Adipocyte (in vitro differentiated cells): ENCODE measurements at regions not wholly inside any gene's neighbourhood (a gene's known extent, or its start where the extent isn't known, plus 50 kb on each side); places are given as distances from the start of the nearest gene placed in this dataset.
"Not testable (repeated sequence)": the region's sequence is repeated elsewhere in the genome, so short reads cannot be mapped to it uniquely, and the experiment has no call there.

Experiments used
- DNase-seq: peaks from one replicate; pipeline ENCODE4 v3.0.0-alpha.2; 2015; ENCODE audit warnings: low read depth
- H3K27me3 ChIP-seq: replicated peaks from 2 replicates; pipeline ENCODE4 v1.7.0; 2013; ENCODE audit warnings: mild to moderate bottlenecking, low read length, moderate library complexity; ENCODE audit not compliant: control insufficient read depth, insufficient read depth
- H3K36me3 ChIP-seq: 2 replicates; pipeline ENCODE4 v1.7.0; 2013; ENCODE audit warnings: low read length, mild to moderate bottlenecking, moderate library complexity; ENCODE audit not compliant: control insufficient read depth, insufficient read depth, severe bottlenecking
- H3K4me1 ChIP-seq: 2 replicates; pipeline ENCODE4 v1.7.0; 2013; ENCODE audit warnings: mild to moderate bottlenecking, low read length, moderate library complexity; ENCODE audit not compliant: control insufficient read depth, insufficient read depth
- H3K4me3 ChIP-seq: 2 replicates; pipeline ENCODE4 v1.7.0; 2013; ENCODE audit warnings: mild to moderate bottlenecking, low read length, moderate library complexity
- H3K9ac ChIP-seq: 2 replicates; pipeline ENCODE4 v1.7.0; 2013; ENCODE audit warnings: mild to moderate bottlenecking, low read length, moderate library complexity
- H3K9me3 ChIP-seq: 2 replicates; pipeline ENCODE4 v1.7.0; 2013; ENCODE audit warnings: mild to moderate bottlenecking, low read length, moderate library complexity; ENCODE audit not compliant: control insufficient read depth

- H3K27me3 ChIP-seq, result not testable (repeated sequence)
Observed at GRCh38 chr1:114242531-114243210, 89.0 kb upstream of the SYT6 start.

DNA sequence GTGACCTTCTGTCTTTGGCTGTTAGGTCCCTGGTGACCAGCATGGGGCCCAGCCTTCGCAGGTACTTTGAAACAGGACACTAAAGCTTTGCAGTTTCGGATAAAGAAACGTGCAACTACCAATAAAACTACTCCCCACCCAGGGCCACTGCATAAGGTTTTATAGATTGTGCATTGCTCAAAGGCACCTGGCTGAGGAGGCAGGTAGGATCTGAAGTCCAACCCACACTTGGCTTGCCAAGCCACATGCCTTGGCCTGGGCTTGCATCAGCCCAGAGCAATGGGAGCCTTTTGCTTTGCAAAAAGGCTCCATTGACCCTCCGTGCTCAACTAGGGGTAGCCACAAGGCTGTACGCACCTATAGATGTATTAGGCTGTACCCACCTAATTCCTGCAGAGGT, 84.4 kb upstream of the SYT6 start:
- Histone ChIP-seq H3K27me3 (peaks cover 7% of the 10 kb centered on the region), H3K4me3 (no peak overlapping the region), H3K9ac (no peak overlapping the region), H3K36me3 (no peaks in the 10 kb centered on the region), H3K9me3 (no peaks in the 10 kb centered on the region), H3K4me1 (no peaks in the 10 kb centered on the region)
- no peak for DNase-seq

More at GRCh38 chr1:114242531-114243210, 89.0 kb upstream of the SYT6 start:
- H3K36me3 ChIP-seq, H3K4me3 ChIP-seq, H3K9me3 ChIP-seq, H3K4me1 ChIP-seq, DNase-seq, H3K9ac ChIP-seq: not testable (repeated sequence)

GRCh38 chr1:114236517-114236916, 82.8 kb upstream of the SYT6 start:
- no peak overlapping the region for H3K9ac ChIP-seq
- no peak for DNase-seq
- H3K27me3 ChIP-seq, result peaks cover 7% of the 10 kb centered on the region
- no peaks in the 10 kb centered on the region for H3K4me1 ChIP-seq
- H3K9me3 ChIP-seq, result no peaks in the 10 kb centered on the region
- H3K36me3 ChIP-seq, result no peaks in the 10 kb centered on the region
- H3K4me3 ChIP-seq, result no peak overlapping the region

DNA sequence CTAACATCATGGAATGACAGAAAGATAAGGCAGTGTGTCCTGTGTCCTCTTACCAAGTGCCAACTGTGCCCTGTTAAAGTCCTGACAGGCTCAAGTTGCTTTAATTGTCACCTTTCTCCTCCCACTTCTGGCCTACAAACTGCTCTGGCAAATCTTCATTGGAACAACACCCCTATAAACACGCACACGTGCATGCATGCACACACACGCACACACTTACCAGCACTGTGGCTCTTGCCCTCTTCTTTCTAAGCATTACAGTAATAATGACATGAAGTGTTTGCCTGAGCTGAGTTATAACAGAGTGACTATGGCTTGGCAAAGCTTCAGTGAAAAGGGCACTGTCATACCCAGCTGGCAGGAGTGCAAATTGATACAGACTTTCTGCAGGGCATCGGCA, 82.3 kb upstream of the SYT6 start:
- no peaks in the 10 kb centered on the region for H3K36me3 ChIP-seq
- DNase-seq, result no peak
- peaks cover 10% of the 10 kb centered on the region for H3K27me3 ChIP-seq

DNA sequence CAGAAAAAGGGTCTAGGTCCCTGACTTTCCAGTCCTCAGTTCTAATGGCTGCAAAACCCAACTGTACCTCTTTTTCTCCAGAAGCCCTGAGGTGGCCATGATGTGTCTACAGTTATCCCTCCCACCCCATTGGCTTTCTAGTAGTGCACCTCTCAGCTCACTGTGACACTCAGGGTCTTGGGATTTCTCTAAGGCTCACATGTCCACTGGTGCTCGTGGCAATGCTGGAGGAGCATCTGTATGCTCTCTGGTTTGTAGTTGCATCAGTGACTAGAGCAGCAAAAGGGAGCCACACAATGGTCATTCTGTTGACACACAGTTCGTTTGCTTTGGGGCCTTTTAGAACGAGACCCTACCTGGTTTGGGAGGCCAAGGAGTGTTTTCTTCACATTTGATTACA, 81.6 kb upstream of the SYT6 start:
- H3K4me3 ChIP-seq, result no peak overlapping the region
- no peak overlapping the region for H3K9ac ChIP-seq
- peaks cover 10% of the 10 kb centered on the region for H3K27me3 ChIP-seq
- H3K36me3 ChIP-seq, result no peaks in the 10 kb centered on the region
- no peak for DNase-seq
- H3K4me1 ChIP-seq, result no peaks in the 10 kb centered on the region
- no peaks in the 10 kb centered on the region for H3K9me3 ChIP-seq

More for the DNA sequence above, 82.3 kb upstream of the SYT6 start:
- H3K4me1 ChIP-seq, result no peaks in the 10 kb centered on the region
- no peaks in the 10 kb centered on the region for H3K9me3 ChIP-seq
- H3K9ac ChIP-seq, result no peak overlapping the region
- H3K4me3 ChIP-seq, result no peak overlapping the region

GRCh38 chr1:114234408-114235124, 80.9 kb upstream of the SYT6 start:
- no peak for DNase-seq
- Histone ChIP-seq H3K27me3 (peaks cover 10% of the 10 kb centered on the region), H3K36me3 (no peaks in the 10 kb centered on the region), H3K4me1 (no peaks in the 10 kb centered on the region), H3K4me3 (no peak overlapping the region), H3K9me3 (no peaks in the 10 kb centered on the region), H3K9ac (no peak overlapping the region)

GRCh38 chr1:114232691-114233090, 79.0 kb upstream of the SYT6 start:
- Histone ChIP-seq H3K36me3 (no peaks in the 10 kb centered on the region), H3K9ac (no peak overlapping the region), H3K27me3 (peaks cover 14% of the 10 kb centered on the region), H3K9me3 (no peaks in the 10 kb centered on the region), H3K4me1 (no peaks in the 10 kb centered on the region), H3K4me3 (no peak overlapping the region)
- no peak for DNase-seq

GRCh38 chr1:114231301-114231700, 77.6 kb upstream of the SYT6 start:
- no peak for DNase-seq
- H3K9ac ChIP-seq, result no peak overlapping the region
- no peak overlapping the region for H3K4me3 ChIP-seq
- H3K36me3 ChIP-seq, result no peaks in the 10 kb centered on the region
- peaks cover 19% of the 10 kb centered on the region for H3K27me3 ChIP-seq
- no peaks in the 10 kb centered on the region for H3K4me1 ChIP-seq
- no peaks in the 10 kb centered on the region for H3K9me3 ChIP-seq

DNA sequence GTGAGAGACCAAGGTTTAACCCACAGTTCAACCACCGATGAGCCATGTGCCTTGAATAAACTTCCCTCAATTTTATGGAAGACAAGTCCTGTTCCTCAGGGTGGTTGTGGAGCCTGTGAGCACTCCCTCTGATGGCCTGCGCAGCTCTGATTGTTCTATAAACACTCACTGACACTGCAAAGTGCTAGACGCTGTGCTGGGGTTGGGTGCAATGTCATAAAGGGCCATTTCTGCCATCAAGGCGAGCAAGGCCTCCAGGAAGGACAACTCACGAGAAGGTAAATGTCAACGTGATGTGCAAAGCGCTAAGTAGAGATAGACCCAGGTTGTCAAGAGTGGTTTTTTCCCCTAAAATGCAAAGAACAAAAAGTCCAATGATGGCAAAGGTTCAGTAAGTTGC, 75.7 kb upstream of the SYT6 start:
- Histone ChIP-seq H3K27me3 (peaks cover 19% of the 10 kb centered on the region), H3K36me3 (no peaks in the 10 kb centered on the region), H3K9me3 (no peaks in the 10 kb centered on the region), H3K4me1 (no peaks in the 10 kb centered on the region), H3K4me3 (no peak overlapping the region), H3K9ac (no peak overlapping the region)
- no peak for DNase-seq

DNA sequence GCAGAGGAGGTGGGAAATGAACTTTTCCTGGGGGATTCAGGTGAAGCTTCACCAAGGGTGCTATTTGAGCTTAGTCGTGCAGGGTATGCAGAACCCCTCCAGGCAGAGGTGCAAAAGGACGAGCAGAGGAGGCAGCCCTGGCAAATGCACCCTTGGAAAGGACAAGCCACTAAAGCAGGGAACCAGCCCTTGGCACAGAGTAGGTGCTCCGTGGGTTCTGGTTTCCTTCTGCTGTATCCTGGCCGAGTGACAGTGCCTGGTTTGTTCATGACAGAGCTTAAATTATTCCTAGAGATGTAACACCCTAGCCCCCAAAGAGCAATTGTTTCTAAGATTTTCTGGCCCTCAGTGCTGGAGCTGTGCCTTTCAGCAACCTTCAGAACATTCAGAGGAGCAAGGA, 73.4 kb upstream of the SYT6 start:
- Histone ChIP-seq H3K4me1 (no peaks in the 10 kb centered on the region), H3K27me3 (peaks cover 19% of the 10 kb centered on the region), H3K9ac (no peak overlapping the region), H3K9me3 (no peaks in the 10 kb centered on the region), H3K36me3 (no peaks in the 10 kb centered on the region), H3K4me3 (no peak overlapping the region)
- no peak for DNase-seq

DNA sequence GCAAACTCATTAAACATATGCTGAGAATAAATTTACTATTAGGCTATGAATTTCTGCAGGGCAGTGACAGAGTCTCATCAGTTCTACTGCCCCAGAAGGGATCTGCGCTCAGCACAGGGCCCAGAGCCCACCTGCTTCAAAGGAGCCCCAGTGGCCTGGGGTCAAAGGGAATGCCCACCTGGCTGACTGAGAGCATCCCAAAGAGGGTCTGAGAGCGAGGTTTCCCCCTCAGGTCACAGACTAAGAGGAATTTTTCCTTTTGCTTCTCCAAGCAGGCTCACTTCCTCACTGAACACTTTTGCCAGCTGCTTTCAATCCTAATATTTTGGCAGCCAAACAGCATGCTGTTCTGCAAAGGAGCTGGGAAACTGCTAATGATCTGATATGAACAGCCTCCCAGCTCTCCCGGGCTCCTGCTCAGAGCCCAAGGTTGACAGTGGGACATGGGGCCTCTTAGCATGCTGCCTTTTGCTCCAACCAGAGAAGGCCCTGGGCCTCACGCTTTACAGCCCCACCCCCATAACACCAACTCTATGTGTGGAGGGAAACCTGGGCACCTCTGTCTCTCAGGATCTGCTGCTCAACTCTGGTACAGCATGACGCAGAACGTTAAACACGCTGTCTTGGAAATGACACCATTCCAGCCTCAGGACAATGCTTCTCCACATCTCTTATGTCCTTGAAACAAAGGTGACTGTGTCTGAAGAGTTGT, 70.7 kb upstream of the SYT6 start:
- Histone ChIP-seq H3K4me3 (no peak overlapping the region), H3K4me1 (no peaks in the 10 kb centered on the region), H3K9ac (no peak overlapping the region), H3K9me3 (no peaks in the 10 kb centered on the region), H3K27me3 (peaks cover 15% of the 10 kb centered on the region), H3K36me3 (no peaks in the 10 kb centered on the region)
- no peak for DNase-seq
